RWPE2 (cell line): ENCODE measurements at regions not wholly inside any gene's neighbourhood (a gene's known extent, or its start where the extent isn't known, plus 50 kb on each side); places are given as distances from the start of the nearest gene placed in this dataset.

ENCODE experiments used
- ATAC-seq: fragments of 200-7000 bp; cut with Tn5 transposase; 3 replicates; pipeline ENCODE4 v1.9.1; 2021; ENCODE audit warnings: low read depth
- DNase-seq: peaks from one replicate; pipeline ENCODE4 v3.0.0-alpha.2; 2020; ENCODE audit warnings: low spot score
- H3K27ac ChIP-seq: fragments of 450-650 bp; 2 replicates; pipeline ENCODE4 v1.5.1; 2017; ENCODE audit warnings: mild to moderate bottlenecking; ENCODE audit not compliant: poor library complexity, severe bottlenecking
- H3K27me3 ChIP-seq: fragments of 250-450 bp; sonication (Bioruptor Pico); 2 replicates; pipeline ENCODE4 v1.5.1; 2021; ENCODE audit warnings: mild to moderate bottlenecking, moderate library complexity; ENCODE audit not compliant: insufficient read depth, poor library complexity, severe bottlenecking
- H3K36me3 ChIP-seq: fragments of 250-450 bp; sonication (Bioruptor Pico); 2 replicates; pipeline ENCODE4 v1.5.1; 2020; ENCODE audit warnings: low read depth, mild to moderate bottlenecking, moderate library complexity
- H3K4me1 ChIP-seq: fragments of 250-450 bp; sonication (Bioruptor Pico); 2 replicates; pipeline ENCODE4 v1.5.1; 2021; ENCODE audit warnings: mild to moderate bottlenecking, moderate library complexity; ENCODE audit not compliant: insufficient read depth, poor library complexity, severe bottlenecking
- H3K4me3 ChIP-seq: fragments of 250-450 bp; sonication (Bioruptor Pico); 2 replicates; pipeline ENCODE4 v1.5.1; 2021; ENCODE audit warnings: mild to moderate bottlenecking, moderate library complexity; ENCODE audit not compliant: severe bottlenecking
- H3K9me3 ChIP-seq: fragments of 250-450 bp; sonication (Bioruptor Pico); 2 replicates; pipeline ENCODE4 v1.5.1; 2021; ENCODE audit warnings: mild to moderate bottlenecking, moderate library complexity; ENCODE audit not compliant: severe bottlenecking
- TF ChIP-seq, protein P1 (sequence below): fragments of 450-650 bp; IDR thresholded peaks from one replicate; pipeline ENCODE4 v1.5.1; 2017; ENCODE audit warnings: mild to moderate bottlenecking, moderate library complexity; ENCODE audit not compliant: poor library complexity, severe bottlenecking

DNA sequence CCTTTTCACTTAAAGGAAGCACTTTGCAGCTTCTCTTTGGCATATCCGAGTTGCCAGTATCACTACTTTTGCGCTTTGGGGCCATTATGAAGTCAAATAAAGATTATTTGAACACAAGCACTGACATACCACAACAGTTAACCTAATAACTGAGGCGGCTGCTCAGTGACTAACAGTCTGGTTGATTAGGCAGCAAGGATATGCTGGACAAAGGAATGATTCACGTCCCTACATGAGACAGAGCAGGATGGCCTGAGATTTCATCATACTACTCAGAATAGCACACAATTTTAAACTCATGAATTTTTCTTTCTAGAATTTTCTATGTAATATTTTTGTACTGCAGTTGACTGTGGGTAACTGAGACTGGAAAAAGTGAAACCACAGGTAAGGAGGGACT, 56.9 kb upstream of the E2F7 start:
- peaks cover 45% of the 10 kb centered on the region for H3K4me1 ChIP-seq
- no peaks in the 10 kb centered on the region for H3K36me3 ChIP-seq
- no peaks in the 10 kb centered on the region for H3K27me3 ChIP-seq
- ATAC-seq (peak; percentile 97), DNase-seq (peak; percentile 63)
- TF ChIP-seq, protein P1, sequence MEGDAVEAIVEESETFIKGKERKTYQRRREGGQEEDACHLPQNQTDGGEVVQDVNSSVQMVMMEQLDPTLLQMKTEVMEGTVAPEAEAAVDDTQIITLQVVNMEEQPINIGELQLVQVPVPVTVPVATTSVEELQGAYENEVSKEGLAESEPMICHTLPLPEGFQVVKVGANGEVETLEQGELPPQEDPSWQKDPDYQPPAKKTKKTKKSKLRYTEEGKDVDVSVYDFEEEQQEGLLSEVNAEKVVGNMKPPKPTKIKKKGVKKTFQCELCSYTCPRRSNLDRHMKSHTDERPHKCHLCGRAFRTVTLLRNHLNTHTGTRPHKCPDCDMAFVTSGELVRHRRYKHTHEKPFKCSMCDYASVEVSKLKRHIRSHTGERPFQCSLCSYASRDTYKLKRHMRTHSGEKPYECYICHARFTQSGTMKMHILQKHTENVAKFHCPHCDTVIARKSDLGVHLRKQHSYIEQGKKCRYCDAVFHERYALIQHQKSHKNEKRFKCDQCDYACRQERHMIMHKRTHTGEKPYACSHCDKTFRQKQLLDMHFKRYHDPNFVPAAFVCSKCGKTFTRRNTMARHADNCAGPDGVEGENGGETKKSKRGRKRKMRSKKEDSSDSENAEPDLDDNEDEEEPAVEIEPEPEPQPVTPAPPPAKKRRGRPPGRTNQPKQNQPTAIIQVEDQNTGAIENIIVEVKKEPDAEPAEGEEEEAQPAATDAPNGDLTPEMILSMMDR, result no peak
- peak overlapping the region; percentile 89 for H3K27ac ChIP-seq
- no peaks in the 10 kb centered on the region for H3K9me3 ChIP-seq
- H3K4me3 ChIP-seq, result no peak overlapping the region

DNA sequence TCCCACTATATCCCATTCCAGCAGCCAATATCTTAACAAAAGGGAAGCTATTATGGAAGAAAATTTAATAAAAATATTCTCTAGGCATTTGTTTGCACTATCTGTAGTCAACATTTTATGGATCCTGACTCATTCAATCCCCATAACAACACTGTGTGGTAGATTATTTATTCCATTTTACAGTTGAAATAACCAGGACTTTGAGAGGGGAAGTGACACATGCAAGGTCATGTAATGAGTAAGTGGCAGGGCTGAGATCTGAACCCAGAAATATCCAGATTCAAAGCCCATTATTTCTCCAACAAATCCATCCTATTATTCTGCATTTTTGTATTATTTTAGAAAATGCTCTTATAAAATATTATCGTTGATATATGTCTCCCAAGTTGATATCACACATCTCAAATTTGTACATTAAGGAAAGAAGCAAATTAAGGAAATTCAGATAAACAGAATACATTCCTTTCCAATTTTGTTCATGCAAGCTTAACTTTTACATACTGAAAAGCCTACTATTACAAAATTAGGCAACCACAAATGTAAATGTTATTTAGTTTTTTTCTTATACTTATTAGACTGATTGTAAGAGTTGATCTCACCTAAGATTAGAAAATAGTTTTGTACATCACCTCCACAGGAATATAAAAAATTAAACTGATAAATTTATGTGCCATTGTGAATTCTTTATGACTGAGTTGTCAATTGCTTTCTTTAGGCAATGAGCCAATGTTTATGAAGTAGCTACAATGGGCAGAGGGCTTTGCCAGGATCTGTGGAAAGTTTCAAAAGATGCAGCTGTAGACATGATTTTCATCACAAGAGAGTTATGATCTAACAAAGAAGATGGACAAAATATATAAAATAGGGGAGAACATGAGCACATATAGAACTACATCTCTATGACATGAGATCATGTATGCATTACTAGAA, 55.1 kb upstream of the E2F7 start:
- H3K4me1 ChIP-seq, result peaks cover 45% of the 10 kb centered on the region

GRCh38 chr12:77118696-77119095, 53.3 kb upstream of the E2F7 start:
- Histone ChIP-seq H3K9me3 (no peaks in the 10 kb centered on the region), H3K4me3 (no peak overlapping the region), H3K27ac (peak overlapping the region; percentile 89), H3K36me3 (no peaks in the 10 kb centered on the region), H3K4me1 (peaks cover 45% of the 10 kb centered on the region), H3K27me3 (no peaks in the 10 kb centered on the region)
- TF ChIP-seq, protein P1, result no peak
- no peak for ATAC-seq
- no peak for DNase-seq

More for the DNA sequence above, 55.1 kb upstream of the E2F7 start:
- H3K27me3 ChIP-seq, result no peaks in the 10 kb centered on the region
- peak; percentile 82 for ATAC-seq
- peak overlapping the region; percentile 89 for H3K27ac ChIP-seq
- TF ChIP-seq, protein P1, result no peak
- no peaks in the 10 kb centered on the region for H3K9me3 ChIP-seq
- H3K36me3 ChIP-seq, result no peaks in the 10 kb centered on the region
- no peak overlapping the region for H3K4me3 ChIP-seq
- DNase-seq, result no peak

DNA sequence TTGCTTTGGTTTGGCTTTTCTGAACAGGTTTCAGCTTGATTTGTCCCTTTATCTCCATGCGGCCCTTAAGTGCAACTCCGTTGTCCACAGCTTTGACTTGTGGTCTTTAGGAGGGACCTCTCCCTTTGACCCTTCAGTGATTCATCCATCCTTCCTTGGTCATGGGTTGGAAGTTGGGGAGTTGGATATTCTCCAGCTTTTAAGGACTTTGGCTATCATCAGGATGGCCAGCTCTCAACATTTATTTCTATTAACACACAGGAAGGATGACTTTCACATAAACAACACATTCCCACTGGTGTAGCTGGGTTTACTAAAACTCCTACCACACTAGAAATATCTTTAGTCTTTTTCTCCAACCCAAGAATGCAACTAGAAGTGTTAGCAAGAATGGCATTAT, 50.9 kb upstream of the E2F7 start:
- no peak for ATAC-seq
- Histone ChIP-seq H3K4me1 (peaks cover 29% of the 10 kb centered on the region), H3K36me3 (no peaks in the 10 kb centered on the region), H3K9me3 (no peaks in the 10 kb centered on the region), H3K27ac (no peak overlapping the region), H3K4me3 (no peak overlapping the region), H3K27me3 (no peaks in the 10 kb centered on the region)
- DNase-seq, result no peak
- TF ChIP-seq, protein P1, result no peak

- DNase-seq (no peak), ATAC-seq (no peak)
- Histone ChIP-seq H3K4me3 (no peak overlapping the region), H3K4me1 (peaks cover 21% of the 10 kb centered on the region), H3K27ac (no peak overlapping the region), H3K27me3 (no peaks in the 10 kb centered on the region), H3K36me3 (no peaks in the 10 kb centered on the region), H3K9me3 (peaks cover 3% of the 10 kb centered on the region)
- TF ChIP-seq, protein P1, result no peak
Measured at GRCh38 chr12:77115471-77115870, 50.1 kb upstream of the E2F7 start.
